ENCODE measurements at regions not wholly inside any gene's neighbourhood (a gene's known extent, or its start where the extent isn't known, plus 50 kb on each side); places are given as distances from the start of the nearest gene placed in this dataset.
"Not testable (repeated sequence)": the region's sequence is repeated elsewhere in the genome, so short reads cannot be mapped to it uniquely, and the experiment has no call there.

GRCh38 chr1:70556541-70556940 is 145.5 kb downstream of the CTH start:
- no peak for DNase-seq

GRCh38 chr1:70567167-70567566 is 156.1 kb downstream of the CTH start:
- DNase-seq, result no peak

GRCh38 chr1:70571191-70571590 is 160.1 kb downstream of the CTH start:
- DNase-seq, result no peak

GRCh38 chr1:70573317-70573843 is 162.3 kb downstream of the CTH start:
- DNase-seq, result no peak

GRCh38 chr1:70581661-70582060 is 170.6 kb downstream of the CTH start:
- DNase-seq, result no peak

- no peak for DNase-seq
Observed at GRCh38 chr1:70583522-70583921, 172.5 kb downstream of the CTH start.

GRCh38 chr1:70586046-70586445 is 175.0 kb downstream of the CTH start:
- no peak for DNase-seq

GRCh38 chr1:70587872-70588366 is 176.9 kb downstream of the CTH start:
- no peak for DNase-seq

GRCh38 chr1:70593551-70593950 is 182.5 kb downstream of the CTH start:
- DNase-seq, result not testable (repeated sequence)

- DNase-seq, result no peak
Observed at GRCh38 chr1:70608815-70609214, 197.7 kb downstream of the CTH start.

GRCh38 chr1:70610164-70610563 is 199.1 kb downstream of the CTH start:
- DNase-seq, result not testable (repeated sequence)

GRCh38 chr1:70616946-70617345 is 205.9 kb downstream of the CTH start:
- no peak for DNase-seq

GRCh38 chr1:70617728-70618127 is 206.7 kb downstream of the CTH start:
- no peak for DNase-seq

GRCh38 chr1:70627910-70628309 is 216.8 kb downstream of the CTH start:
- DNase-seq, result no peak

- DNase-seq, result no peak
Observed at GRCh38 chr1:70628973-70629372, 217.9 kb downstream of the CTH start.

- DNase-seq, result no peak
Observed at GRCh38 chr1:70633004-70633403, 221.9 kb downstream of the CTH start.

- DNase-seq, result no peak
Observed at GRCh38 chr1:70635868-70636267, 224.8 kb downstream of the CTH start.

- no peak for DNase-seq
Observed at GRCh38 chr1:70641868-70642267, 230.8 kb downstream of the CTH start.

- DNase-seq, result no peak
Observed at GRCh38 chr1:70656361-70656760, 245.3 kb downstream of the CTH start.

- no peak for DNase-seq
Observed at GRCh38 chr1:70659891-70660290, 248.8 kb downstream of the CTH start.

GRCh38 chr1:70666381-70667140 is 255.5 kb downstream of the CTH start:
- no peak for DNase-seq

GRCh38 chr1:70667494-70668170 is 256.6 kb downstream of the CTH start:
- DNase-seq, result no peak

- DNase-seq, result no peak
Observed at GRCh38 chr1:70671006-70671405, 259.9 kb downstream of the CTH start.

- no peak for DNase-seq
Observed at GRCh38 chr1:70672442-70672888, 261.4 kb downstream of the CTH start.

All from CD4-positive, alpha-beta T cell treated with Interleukin-4 for 4 hours (primary cell).